GM12874 (cell line): ENCODE measurements at regions not wholly inside any gene's neighbourhood (a gene's known extent, or its start where the extent isn't known, plus 50 kb on each side); places are given as distances from the start of the nearest gene placed in this dataset.

ENCODE experiments used
- TF ChIP-seq, protein P1 (sequence below): IDR thresholded peaks from 2 replicates; pipeline ENCODE4 v1.5.1; 2011; ENCODE audit warnings: low read depth, mild to moderate bottlenecking, control low read depth, low read length, moderate library complexity; ENCODE audit not compliant: insufficient read depth

- TF ChIP-seq, protein P1, sequence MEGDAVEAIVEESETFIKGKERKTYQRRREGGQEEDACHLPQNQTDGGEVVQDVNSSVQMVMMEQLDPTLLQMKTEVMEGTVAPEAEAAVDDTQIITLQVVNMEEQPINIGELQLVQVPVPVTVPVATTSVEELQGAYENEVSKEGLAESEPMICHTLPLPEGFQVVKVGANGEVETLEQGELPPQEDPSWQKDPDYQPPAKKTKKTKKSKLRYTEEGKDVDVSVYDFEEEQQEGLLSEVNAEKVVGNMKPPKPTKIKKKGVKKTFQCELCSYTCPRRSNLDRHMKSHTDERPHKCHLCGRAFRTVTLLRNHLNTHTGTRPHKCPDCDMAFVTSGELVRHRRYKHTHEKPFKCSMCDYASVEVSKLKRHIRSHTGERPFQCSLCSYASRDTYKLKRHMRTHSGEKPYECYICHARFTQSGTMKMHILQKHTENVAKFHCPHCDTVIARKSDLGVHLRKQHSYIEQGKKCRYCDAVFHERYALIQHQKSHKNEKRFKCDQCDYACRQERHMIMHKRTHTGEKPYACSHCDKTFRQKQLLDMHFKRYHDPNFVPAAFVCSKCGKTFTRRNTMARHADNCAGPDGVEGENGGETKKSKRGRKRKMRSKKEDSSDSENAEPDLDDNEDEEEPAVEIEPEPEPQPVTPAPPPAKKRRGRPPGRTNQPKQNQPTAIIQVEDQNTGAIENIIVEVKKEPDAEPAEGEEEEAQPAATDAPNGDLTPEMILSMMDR: no peak
Measured at GRCh38 chr2:212607080-212607479, 68.5 kb upstream of the ERBB4 start.

GRCh38 chr2:212606232-212606631, 67.6 kb upstream of the ERBB4 start:
- TF ChIP-seq, protein P1: no peak

DNA sequence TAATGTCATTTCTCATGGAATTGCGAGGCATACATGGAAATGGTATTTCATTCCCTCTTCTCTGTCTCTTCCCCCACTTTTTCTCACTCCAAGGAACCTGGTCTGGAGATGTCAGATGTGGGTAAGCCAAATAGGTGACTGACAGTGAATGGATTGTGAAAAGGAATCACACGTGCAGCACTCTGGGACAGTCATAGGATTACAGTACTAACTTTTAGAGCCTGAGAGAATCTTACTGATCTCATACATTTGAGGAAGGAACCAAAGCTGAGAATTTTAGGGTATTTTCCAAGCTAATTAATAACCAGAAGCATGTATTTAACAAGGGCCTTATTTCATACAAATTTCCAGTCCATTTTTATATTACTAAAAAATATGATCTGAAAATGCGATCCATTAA, 58.1 kb upstream of the ERBB4 start:
- TF ChIP-seq, protein P1: no peak

GRCh38 chr2:212596276-212596675, 57.7 kb upstream of the ERBB4 start:
- TF ChIP-seq, protein P1: no peak

DNA sequence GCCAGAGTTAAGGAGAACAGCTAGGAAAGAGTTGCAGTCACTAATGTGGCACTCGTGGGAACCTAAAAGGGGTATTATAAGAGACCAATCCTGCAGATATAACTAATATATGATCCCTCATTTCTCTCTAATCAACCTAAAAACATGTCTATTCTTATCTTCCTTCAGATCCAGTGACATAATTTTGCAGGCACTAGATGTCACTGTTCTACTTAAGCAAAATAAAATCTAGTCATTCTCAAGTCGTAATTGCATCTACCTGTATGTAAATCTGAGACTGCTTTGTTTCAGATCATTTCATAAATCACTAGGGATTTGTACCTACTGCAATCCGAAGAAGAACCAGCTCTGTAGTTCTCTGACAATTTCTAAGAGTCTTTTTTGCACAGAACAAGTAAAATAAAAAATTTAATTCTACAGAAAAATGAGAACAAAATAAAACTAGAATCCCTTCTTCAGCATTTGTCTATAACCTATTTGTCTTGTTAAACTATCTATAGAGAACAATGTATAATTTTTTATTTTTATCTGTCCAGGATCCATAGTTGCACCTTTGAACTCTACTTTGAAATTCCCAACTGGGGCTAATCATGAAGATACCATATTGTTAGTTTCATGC, 56.5 kb upstream of the ERBB4 start:
- TF ChIP-seq, protein P1: no peak

DNA sequence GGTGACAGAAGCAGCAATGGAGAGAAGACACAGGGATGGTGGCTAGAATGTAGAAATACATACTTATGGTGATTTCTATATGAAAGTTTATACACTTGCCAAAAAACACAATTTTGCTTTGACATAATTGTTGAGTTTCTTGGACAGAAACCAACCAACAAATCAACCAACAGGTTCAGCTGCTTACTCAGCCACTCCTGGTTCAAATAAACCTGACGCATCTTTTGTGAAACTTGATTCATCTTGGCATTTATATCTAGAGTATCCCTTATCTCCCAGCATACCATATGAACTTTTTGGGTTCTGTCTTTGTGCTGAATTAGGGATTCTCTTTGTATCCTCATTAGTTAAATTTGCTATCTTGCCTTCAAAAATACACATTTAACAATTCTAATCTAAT, 54.1 kb upstream of the ERBB4 start:
- TF ChIP-seq, protein P1: no peak
